GM12872 (cell line): ENCODE measurements at regions not wholly inside any gene's neighbourhood (a gene's known extent, or its start where the extent isn't known, plus 50 kb on each side); places are given as distances from the start of the nearest gene placed in this dataset.

Source experiments
- TF ChIP-seq, protein P1 (sequence below): IDR thresholded peaks from 3 replicates; pipeline ENCODE4 v1.5.1; 2011; ENCODE audit warnings: low read depth, mild to moderate bottlenecking, low read length, moderate library complexity; ENCODE audit not compliant: insufficient read depth

DNA sequence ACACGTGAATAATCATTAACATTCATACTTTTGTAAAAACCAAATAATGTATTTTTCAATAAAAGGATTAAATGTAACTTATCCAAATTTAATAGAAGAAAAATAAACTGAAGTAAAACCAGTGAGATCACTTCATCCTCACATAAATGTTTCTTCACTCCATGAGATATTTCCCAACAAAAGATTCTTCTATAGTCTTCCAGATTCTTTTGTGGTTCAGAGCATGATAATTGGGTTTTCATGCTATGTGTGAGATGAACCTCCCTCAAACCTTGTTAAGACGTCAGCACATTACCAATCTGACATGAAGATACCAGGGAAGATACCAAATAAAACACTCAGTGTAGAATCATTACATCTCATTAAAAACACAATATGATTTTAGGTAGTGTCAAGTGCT is 62.9 kb upstream of the OXGR1 start:
- TF ChIP-seq, protein P1, sequence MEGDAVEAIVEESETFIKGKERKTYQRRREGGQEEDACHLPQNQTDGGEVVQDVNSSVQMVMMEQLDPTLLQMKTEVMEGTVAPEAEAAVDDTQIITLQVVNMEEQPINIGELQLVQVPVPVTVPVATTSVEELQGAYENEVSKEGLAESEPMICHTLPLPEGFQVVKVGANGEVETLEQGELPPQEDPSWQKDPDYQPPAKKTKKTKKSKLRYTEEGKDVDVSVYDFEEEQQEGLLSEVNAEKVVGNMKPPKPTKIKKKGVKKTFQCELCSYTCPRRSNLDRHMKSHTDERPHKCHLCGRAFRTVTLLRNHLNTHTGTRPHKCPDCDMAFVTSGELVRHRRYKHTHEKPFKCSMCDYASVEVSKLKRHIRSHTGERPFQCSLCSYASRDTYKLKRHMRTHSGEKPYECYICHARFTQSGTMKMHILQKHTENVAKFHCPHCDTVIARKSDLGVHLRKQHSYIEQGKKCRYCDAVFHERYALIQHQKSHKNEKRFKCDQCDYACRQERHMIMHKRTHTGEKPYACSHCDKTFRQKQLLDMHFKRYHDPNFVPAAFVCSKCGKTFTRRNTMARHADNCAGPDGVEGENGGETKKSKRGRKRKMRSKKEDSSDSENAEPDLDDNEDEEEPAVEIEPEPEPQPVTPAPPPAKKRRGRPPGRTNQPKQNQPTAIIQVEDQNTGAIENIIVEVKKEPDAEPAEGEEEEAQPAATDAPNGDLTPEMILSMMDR: no peak

DNA sequence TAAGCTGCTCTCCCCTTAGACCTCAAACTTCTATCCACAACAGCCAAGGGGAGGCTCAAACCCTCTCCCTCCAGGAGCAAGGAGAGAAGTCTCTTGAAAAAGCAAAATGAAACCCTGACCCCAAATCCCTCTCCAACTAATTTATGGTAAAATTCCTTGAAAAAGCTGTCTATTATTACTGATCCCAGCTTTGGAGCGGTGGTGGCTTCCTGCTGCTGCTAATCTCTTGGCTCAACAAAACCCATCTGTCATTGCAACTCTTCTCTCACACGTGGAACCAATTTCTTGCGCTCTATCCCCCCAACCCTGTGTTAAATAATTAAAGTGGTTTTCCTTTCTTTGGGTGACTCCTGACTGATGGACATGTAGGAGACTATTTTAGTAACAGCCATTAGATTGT is 64.1 kb upstream of the OXGR1 start:
- TF ChIP-seq, protein P1: no peak

DNA sequence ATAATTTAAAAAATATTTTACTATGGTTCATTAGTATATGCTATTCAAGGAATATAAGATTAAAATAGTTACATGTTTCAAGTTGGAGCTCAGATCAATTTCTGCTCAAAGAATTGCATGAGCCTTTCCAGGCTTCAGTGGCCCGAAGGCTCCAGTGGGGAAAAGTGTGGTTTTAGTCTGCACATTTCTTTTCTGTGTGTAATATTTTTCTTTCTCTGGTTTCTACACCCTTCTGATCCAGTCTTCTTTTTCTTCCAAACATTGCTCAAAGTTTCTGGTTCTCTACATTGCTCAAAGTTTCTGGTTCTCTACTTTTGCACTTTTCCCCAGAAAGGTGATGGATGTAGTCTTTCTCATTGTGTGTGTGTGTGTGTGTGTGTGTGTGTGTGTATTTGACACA is 64.7 kb upstream of the OXGR1 start:
- TF ChIP-seq, protein P1: no peak

DNA sequence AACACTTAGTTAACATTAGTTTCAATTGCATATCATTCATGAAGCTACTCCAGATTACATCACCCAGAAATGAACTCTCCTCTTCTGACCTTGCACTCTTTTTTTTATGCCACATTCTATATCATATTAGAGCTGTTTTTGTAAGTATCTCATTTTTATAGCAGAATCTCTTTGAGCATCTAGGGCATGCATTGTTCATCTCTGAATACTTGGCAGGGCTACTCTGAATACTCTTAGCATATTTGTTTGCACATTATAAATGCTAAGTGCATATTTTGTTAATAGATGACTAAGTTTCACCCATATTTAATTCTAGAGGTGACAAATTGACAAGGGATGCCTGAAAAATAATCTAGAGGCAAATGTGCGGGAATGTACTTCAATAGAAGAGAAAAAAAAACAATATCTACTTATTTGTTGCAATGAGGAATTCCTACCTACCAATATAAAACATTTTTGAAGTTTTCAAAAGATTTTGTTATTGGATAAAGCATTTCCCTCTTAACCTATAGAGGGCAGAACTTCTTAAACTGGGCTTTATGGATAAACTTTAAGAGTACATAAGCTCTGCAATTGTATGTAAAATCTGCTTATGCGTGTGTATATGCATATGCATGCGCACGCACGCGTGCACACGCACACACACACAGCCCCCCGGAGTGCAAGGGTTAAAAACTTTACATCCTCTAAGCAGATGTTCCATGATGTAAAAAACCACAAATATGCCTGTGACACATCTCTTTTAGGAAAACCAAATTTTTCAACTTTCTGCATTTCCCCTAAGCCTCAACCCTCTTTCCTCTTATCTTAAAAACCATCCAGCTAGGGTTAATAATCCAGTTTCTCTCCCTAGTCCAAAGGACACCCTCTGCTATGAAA is 73.0 kb upstream of the OXGR1 start:
- TF ChIP-seq, protein P1: no peak

DNA sequence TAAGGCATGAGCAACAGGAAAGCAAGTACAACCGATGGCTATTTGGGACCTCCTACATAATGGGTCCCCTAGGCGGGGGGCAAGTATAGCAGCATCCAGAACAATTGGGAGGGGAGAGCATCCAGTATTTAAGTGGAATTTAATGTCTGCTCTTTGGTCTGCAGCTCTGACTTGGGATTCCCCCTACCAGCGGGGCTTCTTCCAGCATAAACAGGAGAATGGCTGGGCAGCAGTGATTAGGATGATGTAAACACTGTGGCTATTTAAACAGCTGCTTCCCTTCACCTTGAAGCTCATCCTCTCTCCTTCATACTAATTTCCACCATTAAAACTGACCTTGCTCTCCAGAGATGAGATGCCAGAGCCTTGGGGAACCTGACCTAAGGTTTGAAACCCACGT is 73.9 kb upstream of the OXGR1 start:
- TF ChIP-seq, protein P1: no peak

DNA sequence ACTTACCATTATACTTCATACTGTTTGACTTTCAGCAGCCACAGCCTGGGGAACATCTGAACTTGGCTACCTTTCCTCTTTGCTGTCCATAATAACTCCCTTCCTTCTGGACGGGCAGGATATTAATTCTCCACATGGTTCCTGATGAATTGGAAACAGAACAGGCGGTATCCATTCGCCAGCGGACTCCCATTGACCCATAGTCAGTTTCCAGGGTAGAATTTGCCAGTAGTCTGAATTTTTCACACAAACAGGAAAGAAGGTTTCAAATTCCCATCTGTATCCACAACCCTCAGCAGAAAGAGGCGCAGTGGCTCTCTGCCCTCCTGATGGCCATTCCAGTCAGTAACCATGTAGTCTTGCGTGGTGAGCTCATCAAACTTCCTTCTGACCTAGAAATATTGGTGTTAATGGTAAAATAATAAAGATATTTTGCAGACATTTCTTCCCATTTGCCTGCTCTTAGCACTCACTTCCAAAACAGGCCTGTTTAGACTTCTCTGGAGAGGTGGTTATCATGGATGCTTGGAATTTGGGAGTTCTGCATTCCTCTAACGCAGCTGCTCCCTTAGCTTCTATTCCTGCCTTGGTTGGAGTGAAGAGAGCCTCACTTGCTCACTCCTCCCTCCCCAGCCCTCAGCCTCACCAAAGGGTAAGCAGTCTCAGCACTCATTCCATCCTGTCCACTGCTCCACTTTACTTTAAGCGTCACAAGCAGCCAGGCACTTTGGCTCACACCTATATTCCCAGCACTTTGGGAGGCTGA is 75.0 kb upstream of the OXGR1 start:
- TF ChIP-seq, protein P1: no peak

DNA sequence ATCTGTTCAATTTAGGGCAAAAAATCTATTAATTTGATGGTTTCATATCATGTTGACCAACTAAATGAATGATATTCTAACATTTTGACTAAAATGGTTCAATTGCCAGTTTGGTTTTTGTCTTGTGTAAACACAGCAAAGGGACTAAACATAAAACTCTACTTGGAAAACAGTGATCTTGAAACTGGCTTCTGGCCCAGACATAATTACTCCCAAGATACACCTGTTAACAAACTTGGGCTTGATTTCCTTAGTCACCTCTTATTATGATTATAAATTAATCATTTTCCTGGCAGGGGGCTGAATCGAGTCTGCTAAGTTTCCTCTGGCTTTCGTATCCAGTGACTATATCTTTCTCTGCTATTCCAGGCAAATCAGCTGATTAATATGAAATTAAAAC is 78.0 kb upstream of the OXGR1 start:
- TF ChIP-seq, protein P1: no peak
